ENCODE measurements at regions not wholly inside any gene's neighbourhood (a gene's known extent, or its start where the extent isn't known, plus 50 kb on each side); places are given as distances from the start of the nearest gene placed in this dataset.
"Not testable (repeated sequence)": the region's sequence is repeated elsewhere in the genome, so short reads cannot be mapped to it uniquely, and the experiment has no call there.

GRCh38 chr2:21233194-21233593 lies 109.4 kb downstream of the TDRD15 start:
- no TSS peak for BruUV-seq (replicated peaks)
- no peaks in the 10 kb centered on the region for H3K36me3 Mint-ChIP-seq (ENCODE audit: insufficient read depth, unreplicated experiment)
- no peak for TF ChIP-seq CTCF (IDR thresholded peaks at IDR 0.05; ENCODE audit: insufficient read depth in 1 of 2, low read depth in 1 of 2, low read length in 1 of 2, severe bottlenecking in 1 of 2, unreplicated experiment in 1 of 2)
- H3K27ac Mint-ChIP-seq (ENCODE audit: unreplicated experiment) = no peak overlapping the region
- POLR2A ChIA-PET = no interaction called here
- H3K4me3 ChIP-seq (ENCODE audit: low read depth, low read length) = no peak overlapping the region
- no peak overlapping the region for H3K4me3 Mint-ChIP-seq (ENCODE audit: unreplicated experiment)
- H3K9me3 Mint-ChIP-seq (ENCODE audit: unreplicated experiment) = no peaks in the 10 kb centered on the region
- H3K4me1 ChIP-seq = peaks cover 12% of the 10 kb centered on the region
- peaks cover 7% of the 10 kb centered on the region for H3K4me1 Mint-ChIP-seq (ENCODE audit: low read depth, unreplicated experiment)
- intact Hi-C loops (cut with micrococcal nuclease; ENCODE audit: unreplicated experiment) = no loop called here
- no peak for DNase-seq
- H3K27me3 ChIP-seq (replicated peaks; ENCODE audit: control insufficient read depth, insufficient read depth, low read length) = no peaks in the 10 kb centered on the region
- no peaks in the 10 kb centered on the region for H3K36me3 ChIP-seq (ENCODE audit: control insufficient read depth, insufficient read depth, low read length)
- H3K27me3 Mint-ChIP-seq (ENCODE audit: insufficient read depth, unreplicated experiment) = no peaks in the 10 kb centered on the region
- CTCF ChIA-PET = no interaction called here
- no peaks in the 10 kb centered on the region for H3K9me3 ChIP-seq

- POLR2A ChIA-PET = no interaction called here
- no peaks in the 10 kb centered on the region for H3K27me3 Mint-ChIP-seq (ENCODE audit: insufficient read depth, unreplicated experiment)
- CTCF ChIA-PET = interaction anchor here (1.3 kb wide), 1 partner anchor 83 kb away, joined by 3 read pairs; no protein-coding TSS in a partner anchor
- peaks cover 4% of the 10 kb centered on the region; the same call in 1 of the 2 replicates for H3K4me1 ChIP-seq
- no peaks in the 10 kb centered on the region for H3K36me3 Mint-ChIP-seq (ENCODE audit: insufficient read depth, unreplicated experiment)
- H3K4me1 Mint-ChIP-seq (ENCODE audit: low read depth, unreplicated experiment) = no peaks in the 10 kb centered on the region
- intact Hi-C loops (cut with micrococcal nuclease; ENCODE audit: unreplicated experiment) = no loop called here
- H3K9me3 Mint-ChIP-seq (ENCODE audit: unreplicated experiment) = no peaks in the 10 kb centered on the region
- no peak overlapping the region for H3K27ac Mint-ChIP-seq (ENCODE audit: unreplicated experiment)
- H3K27me3 ChIP-seq (replicated peaks; ENCODE audit: control insufficient read depth, insufficient read depth, low read length) = no peaks in the 10 kb centered on the region
- no peaks in the 10 kb centered on the region for H3K9me3 ChIP-seq
- DNase-seq = no peak
- H3K36me3 ChIP-seq (ENCODE audit: control insufficient read depth, insufficient read depth, low read length) = no peaks in the 10 kb centered on the region
- no peak for TF ChIP-seq CTCF (IDR thresholded peaks at IDR 0.05; ENCODE audit: insufficient read depth in 1 of 2, low read depth in 1 of 2, low read length in 1 of 2, severe bottlenecking in 1 of 2, unreplicated experiment in 1 of 2)
- H3K4me3 Mint-ChIP-seq (ENCODE audit: unreplicated experiment) = no peak overlapping the region
- H3K4me3 ChIP-seq (ENCODE audit: low read depth, low read length) = no peak overlapping the region
- no TSS peak for BruUV-seq (replicated peaks)
Observed at GRCh38 chr2:21234001-21234400, 110.2 kb downstream of the TDRD15 start.

GRCh38 chr2:21234464-21235120 lies 110.8 kb downstream of the TDRD15 start:
- CTCF ChIA-PET = interaction anchor here (1.3 kb wide), 1 partner anchor 83 kb away, joined by 3 read pairs; no protein-coding TSS in a partner anchor
- no TSS peak for BruUV-seq (replicated peaks)
- Mint-ChIP-seq H3K4me1 (ENCODE audit: low read depth, unreplicated experiment) (no peaks in the 10 kb centered on the region), H3K27me3 (ENCODE audit: insufficient read depth, unreplicated experiment) (no peaks in the 10 kb centered on the region), H3K36me3 (ENCODE audit: insufficient read depth, unreplicated experiment) (no peaks in the 10 kb centered on the region), H3K27ac (ENCODE audit: unreplicated experiment) (no peak overlapping the region), H3K4me3 (ENCODE audit: unreplicated experiment) (no peak overlapping the region), H3K9me3 (ENCODE audit: unreplicated experiment) (no peaks in the 10 kb centered on the region)
- DNase-seq = no peak
- no peaks in the 10 kb centered on the region for H3K27me3 ChIP-seq (replicated peaks; ENCODE audit: control insufficient read depth, insufficient read depth, low read length)
- intact Hi-C loops (cut with micrococcal nuclease; ENCODE audit: unreplicated experiment) = no loop called here
- no peaks in the 10 kb centered on the region for H3K9me3 ChIP-seq
- no peak for TF ChIP-seq CTCF (IDR thresholded peaks at IDR 0.05; ENCODE audit: insufficient read depth in 1 of 2, low read depth in 1 of 2, low read length in 1 of 2, severe bottlenecking in 1 of 2, unreplicated experiment in 1 of 2)
- POLR2A ChIA-PET = no interaction called here
- H3K4me1 ChIP-seq = no peaks in the 10 kb centered on the region
- H3K36me3 ChIP-seq (ENCODE audit: control insufficient read depth, insufficient read depth, low read length) = no peaks in the 10 kb centered on the region
- H3K4me3 ChIP-seq (ENCODE audit: low read depth, low read length) = no peak overlapping the region

- intact Hi-C loops (cut with micrococcal nuclease; ENCODE audit: unreplicated experiment); H3K27me3 Mint-ChIP-seq (ENCODE audit: insufficient read depth, unreplicated experiment); CTCF ChIA-PET: not testable (repeated sequence)
Observed at GRCh38 chr2:21239749-21240148, 116.0 kb downstream of the TDRD15 start.

More at GRCh38 chr2:21239749-21240148, 116.0 kb downstream of the TDRD15 start:
- POLR2A ChIA-PET; H3K27me3 ChIP-seq (replicated peaks; ENCODE audit: control insufficient read depth, insufficient read depth, low read length); H3K4me3 Mint-ChIP-seq (ENCODE audit: unreplicated experiment); H3K4me3 ChIP-seq (ENCODE audit: low read depth, low read length); H3K36me3 Mint-ChIP-seq (ENCODE audit: insufficient read depth, unreplicated experiment); H3K4me1 ChIP-seq; H3K9me3 ChIP-seq; H3K4me1 Mint-ChIP-seq (ENCODE audit: low read depth, unreplicated experiment); BruUV-seq (replicated peaks); DNase-seq; H3K36me3 ChIP-seq (ENCODE audit: control insufficient read depth, insufficient read depth, low read length); H3K27ac Mint-ChIP-seq (ENCODE audit: unreplicated experiment): not testable (repeated sequence)
- H3K9me3 Mint-ChIP-seq (ENCODE audit: unreplicated experiment) = peaks cover 12% of the 10 kb centered on the region

Data from Caco-2 (cell line).